GM06990 (cell line): ENCODE measurements at regions not wholly inside any gene's neighbourhood (a gene's known extent, or its start where the extent isn't known, plus 50 kb on each side); places are given as distances from the start of the nearest gene placed in this dataset.

ENCODE experiments used
- DNase-seq: peaks from one replicate; pipeline ENCODE4 v3.0.0-alpha.2; 2011; ENCODE audit not compliant: insufficient read length; ENCODE audit errors: extremely low read depth
- H3K27me3 ChIP-seq: replicated peaks from 2 replicates; pipeline ENCODE4 v1.6.0; 2011; ENCODE audit warnings: low read length; ENCODE audit not compliant: control insufficient read depth, insufficient read depth
- H3K36me3 ChIP-seq: 2 replicates; pipeline ENCODE4 v1.5.1; 2011; ENCODE audit warnings: low read length; ENCODE audit not compliant: control insufficient read depth, insufficient read depth
- H3K4me3 ChIP-seq: replicated peaks from 2 replicates; pipeline ENCODE4 v1.5.1; 2011; ENCODE audit warnings: low read depth, mild to moderate bottlenecking, control low read depth, low read length
- CTCF ChIP-seq: IDR thresholded peaks from 2 replicates; pipeline ENCODE4 v1.5.1; 2011; ENCODE audit warnings: low read length, control low read depth, mild to moderate bottlenecking, inconsistent platforms; ENCODE audit not compliant: insufficient read depth, poor library complexity, severe bottlenecking

GRCh38 chr2:147657086-147658000 lies 187.5 kb upstream of the ACVR2A start:
- TF ChIP-seq CTCF = no peak
- no peaks in the 10 kb centered on the region for H3K36me3 ChIP-seq
- H3K27me3 ChIP-seq = no peaks in the 10 kb centered on the region
- DNase-seq = no peak
- no peak overlapping the region for H3K4me3 ChIP-seq

GRCh38 chr2:147649998-147650397 lies 194.8 kb upstream of the ACVR2A start:
- no peak overlapping the region for H3K4me3 ChIP-seq
- H3K27me3 ChIP-seq = no peaks in the 10 kb centered on the region
- TF ChIP-seq CTCF = no peak
- no peaks in the 10 kb centered on the region for H3K36me3 ChIP-seq
- DNase-seq = no peak

GRCh38 chr2:147649286-147649685 lies 195.5 kb upstream of the ACVR2A start:
- Histone ChIP-seq H3K36me3 (no peaks in the 10 kb centered on the region), H3K4me3 (no peak overlapping the region), H3K27me3 (no peaks in the 10 kb centered on the region)
- DNase-seq = no peak
- TF ChIP-seq CTCF = no peak

GRCh38 chr2:147648471-147648870 lies 196.4 kb upstream of the ACVR2A start:
- H3K27me3 ChIP-seq = no peaks in the 10 kb centered on the region

GRCh38 chr2:147647816-147648215 lies 197.0 kb upstream of the ACVR2A start:
- no peak for DNase-seq
- Histone ChIP-seq H3K27me3 (no peaks in the 10 kb centered on the region), H3K4me3 (no peak overlapping the region), H3K36me3 (no peaks in the 10 kb centered on the region)
- TF ChIP-seq CTCF = no peak

More at GRCh38 chr2:147648471-147648870, 196.4 kb upstream of the ACVR2A start:
- no peak for TF ChIP-seq CTCF
- no peak for DNase-seq
- H3K36me3 ChIP-seq = no peaks in the 10 kb centered on the region
- H3K4me3 ChIP-seq = no peak overlapping the region
